ENCODE measurements at regions not wholly inside any gene's neighbourhood (a gene's known extent, or its start where the extent isn't known, plus 50 kb on each side); places are given as distances from the start of the nearest gene placed in this dataset.
A peak's percentile ranks its signal among the peaks of the same experiment; 100 is the strongest.
"Not testable (repeated sequence)": the region's sequence is repeated elsewhere in the genome, so short reads cannot be mapped to it uniquely, and the experiment has no call there.

- not testable (repeated sequence) for DNase-seq
Measured at GRCh38 chr4:4048227-4048626, 178.5 kb downstream of the OTOP1 start.

DNA sequence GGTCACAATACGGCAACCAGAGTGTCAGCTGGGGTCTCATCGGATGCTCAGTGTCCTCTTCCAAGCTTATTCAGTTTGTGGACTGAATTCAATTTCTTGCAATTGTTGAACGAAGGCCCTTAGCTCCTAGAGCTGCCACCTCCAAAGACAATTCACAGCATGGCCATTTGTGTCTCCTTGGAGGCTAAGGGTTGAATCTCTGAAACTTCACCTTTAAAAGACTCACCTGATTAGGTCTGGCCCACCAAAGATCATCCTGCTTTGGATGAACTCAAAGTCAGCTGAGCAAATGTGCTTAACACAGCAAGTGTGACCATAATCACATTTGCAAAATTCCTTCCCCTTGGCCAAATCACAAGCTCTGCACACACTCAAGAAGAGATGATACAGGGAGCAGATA lies 175.9 kb downstream of the OTOP1 start:
- DNase-seq, result not testable (repeated sequence)

- not testable (repeated sequence) for DNase-seq
Measured at GRCh38 chr4:4052933-4053332, 173.8 kb downstream of the OTOP1 start.

- not testable (repeated sequence) for DNase-seq
Measured at GRCh38 chr4:4057226-4057625, 169.5 kb downstream of the OTOP1 start.

DNA sequence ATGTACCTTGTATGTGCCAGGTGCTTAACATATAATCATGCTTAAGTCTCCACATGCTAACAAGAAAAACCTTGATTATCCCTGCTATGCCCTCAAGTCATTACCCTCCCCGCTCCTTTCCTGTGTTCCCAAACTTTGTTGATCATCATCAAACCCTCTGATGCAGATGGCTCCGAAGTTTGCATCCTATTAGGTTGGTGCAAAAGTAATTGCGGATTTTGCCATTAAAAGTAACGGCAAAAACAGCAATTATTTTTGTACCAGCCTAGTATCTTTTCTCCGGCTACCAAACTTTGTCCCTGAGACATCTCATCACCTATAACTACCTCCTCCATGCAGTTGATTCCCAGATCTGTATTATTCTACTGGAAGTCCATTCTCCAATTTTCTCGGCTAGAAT lies 142.6 kb downstream of the OTOP1 start:
- DNase-seq, result not testable (repeated sequence)

- DNase-seq, result not testable (repeated sequence)
Measured at GRCh38 chr4:4089716-4090419, 136.9 kb downstream of the OTOP1 start.

DNA sequence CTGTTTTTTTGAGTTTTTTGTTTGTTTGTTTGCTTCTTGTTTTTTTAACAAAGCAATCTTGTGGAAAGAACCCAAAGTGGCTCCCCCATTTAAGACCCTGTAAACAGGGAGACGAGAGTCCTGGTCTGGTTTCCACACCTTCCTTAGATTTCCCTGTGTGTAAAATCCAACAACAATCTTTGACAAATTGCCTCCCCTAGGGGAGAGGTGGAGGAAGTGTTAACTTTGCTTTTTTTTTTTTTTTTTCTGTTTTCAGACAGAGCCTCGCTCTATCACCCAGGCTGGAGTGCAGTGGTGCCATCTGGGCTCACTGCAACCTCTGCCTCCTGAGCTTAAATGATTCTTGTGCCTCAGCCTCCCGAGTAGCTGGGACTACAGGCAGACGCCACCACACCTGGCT lies 136.0 kb downstream of the OTOP1 start:
- DNase-seq, result not testable (repeated sequence)

DNA sequence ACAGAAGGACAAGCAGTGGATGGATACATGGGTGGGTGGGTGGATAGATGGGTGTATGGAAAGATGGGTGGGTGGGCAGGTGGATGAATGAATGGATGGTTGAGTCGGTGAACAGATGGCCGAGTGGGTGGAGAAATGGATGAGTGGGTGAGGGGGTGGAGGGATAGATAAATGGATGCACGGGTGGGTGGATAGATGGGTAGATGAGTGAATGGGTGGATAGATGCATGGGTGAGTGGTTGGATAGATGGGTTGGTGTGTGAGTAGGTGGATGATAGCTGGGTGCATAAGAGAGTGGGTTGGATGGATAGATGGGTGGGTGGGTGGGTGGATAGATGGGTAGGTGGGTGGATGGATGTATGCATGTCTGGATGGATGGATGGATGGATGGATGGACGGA lies 134.6 kb downstream of the OTOP1 start:
- DNase-seq, result not testable (repeated sequence)

DNA sequence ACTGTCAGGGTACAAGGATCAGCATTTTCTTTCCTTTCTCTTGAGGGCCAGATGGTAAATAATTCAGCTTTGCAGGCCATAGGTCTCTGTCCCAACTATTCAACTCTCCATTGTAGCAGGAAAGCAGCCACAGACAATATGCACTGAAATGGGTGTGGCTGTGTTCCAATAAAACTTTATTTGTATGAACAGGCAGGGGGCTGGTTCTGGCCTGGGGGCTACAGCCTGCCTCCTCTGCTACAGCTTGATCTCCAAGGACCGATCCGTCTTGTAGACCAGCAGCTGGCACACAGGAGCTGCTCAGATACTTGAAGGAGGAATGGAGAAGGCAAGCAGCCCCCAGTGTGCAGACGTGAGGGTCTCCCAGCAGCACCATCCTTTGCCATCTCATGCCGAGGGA lies 127.1 kb downstream of the OTOP1 start:
- DNase-seq, result not testable (repeated sequence)

DNA sequence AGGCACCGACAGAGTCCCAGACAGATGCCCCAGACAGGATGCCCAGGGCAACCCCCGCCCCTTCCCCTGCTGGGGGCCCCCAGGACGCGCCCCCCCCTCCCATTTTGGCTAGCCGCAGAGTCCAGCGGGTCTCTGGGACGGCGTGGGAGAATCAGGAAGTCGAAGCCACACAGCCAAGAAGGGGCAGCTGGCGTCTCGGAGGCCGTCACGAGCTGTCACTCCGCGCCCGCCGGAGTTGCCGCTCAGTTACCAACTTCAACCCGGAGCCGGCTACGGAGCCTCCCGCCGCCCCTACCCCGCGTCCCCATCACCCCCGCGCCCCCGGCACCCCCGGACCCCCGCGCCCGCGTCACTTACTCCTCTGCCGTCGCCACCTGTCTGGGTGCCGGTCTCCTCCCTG lies 119.8 kb downstream of the OTOP1 start:
- peak in 1 of 2 donors; percentile 3 for DNase-seq

DNA sequence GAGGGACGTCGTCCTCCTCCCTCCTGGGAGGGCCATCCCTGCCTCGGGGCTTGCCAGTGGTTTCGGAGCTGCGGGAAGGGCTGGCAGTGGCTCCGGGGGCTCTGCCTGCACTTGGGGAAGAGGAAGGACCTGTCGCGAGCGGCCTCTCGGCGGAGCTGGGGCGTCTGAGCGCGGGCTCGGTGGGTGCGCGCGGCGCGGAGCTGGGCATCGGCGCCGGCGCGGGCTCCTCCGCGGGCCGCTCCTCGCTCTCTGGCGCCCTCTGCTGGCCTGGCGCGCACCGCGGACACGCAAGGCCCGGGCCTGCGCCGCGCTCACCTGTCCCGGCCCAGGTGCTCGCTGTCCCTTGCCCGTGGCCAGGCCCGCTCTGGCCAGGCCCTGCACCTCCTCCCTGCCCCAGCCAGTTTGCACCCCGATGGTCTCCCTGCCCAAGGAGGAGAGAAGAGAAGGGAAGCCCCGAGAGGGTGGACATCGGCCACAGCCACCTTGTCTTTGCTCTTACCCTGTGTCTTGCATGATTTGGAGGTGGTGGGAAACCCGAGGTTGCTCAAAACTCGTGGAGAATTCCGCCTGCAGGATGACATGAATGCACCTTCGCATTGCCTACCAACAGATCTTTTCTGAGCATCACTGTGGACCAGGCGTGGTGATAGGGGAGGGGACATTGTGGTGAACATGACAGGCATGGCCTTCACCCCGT lies 119.2 kb downstream of the OTOP1 start:
- DNase-seq, result peak; percentile 82 to 84

GRCh38 chr4:4115381-4115780 lies 111.3 kb downstream of the OTOP1 start:
- not testable (repeated sequence) for DNase-seq

DNA sequence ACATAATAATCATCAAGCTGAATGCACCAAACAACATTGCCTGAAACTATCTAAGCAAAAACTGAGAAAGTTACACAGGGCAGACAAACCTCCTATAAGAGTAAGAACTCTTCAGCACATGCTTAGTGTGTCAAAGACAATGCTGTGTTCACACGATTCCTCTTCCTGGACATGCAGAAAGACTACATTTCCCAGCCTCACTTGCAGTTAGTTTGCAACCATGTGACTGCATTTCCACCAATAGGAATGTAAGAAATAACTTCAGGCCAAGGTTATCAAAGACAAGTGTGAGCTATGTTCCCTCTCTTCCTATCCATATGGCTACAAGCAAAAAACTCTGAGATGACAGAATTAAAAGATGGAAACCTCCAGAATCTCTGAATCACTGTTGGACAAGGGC lies 109.8 kb downstream of the OTOP1 start:
- DNase-seq, result not testable (repeated sequence)

GRCh38 chr4:4134368-4134767 lies 92.4 kb downstream of the OTOP1 start:
- DNase-seq, result not testable (repeated sequence)

DNA sequence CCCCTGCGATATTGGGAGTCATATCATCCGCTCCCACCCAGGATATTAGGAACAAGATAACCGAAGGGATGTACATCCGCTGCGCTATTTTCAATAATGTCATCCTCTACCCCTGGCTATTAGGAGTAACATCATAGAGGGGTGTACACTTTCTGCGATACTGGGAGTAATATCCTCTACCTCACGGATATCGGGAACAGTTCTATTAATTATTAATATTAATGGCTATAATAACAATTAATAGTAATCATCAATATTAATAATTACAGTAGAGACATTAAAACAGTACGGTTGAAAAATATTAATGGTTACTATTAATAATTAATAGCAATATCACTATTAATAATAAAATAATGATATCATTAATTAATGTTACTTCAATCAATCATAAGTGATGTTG lies 90.1 kb downstream of the OTOP1 start:
- not testable (repeated sequence) for DNase-seq
